HEK293 (cell line): ENCODE measurements at regions not wholly inside any gene's neighbourhood (a gene's known extent, or its start where the extent isn't known, plus 50 kb on each side); places are given as distances from the start of the nearest gene placed in this dataset.

Experiments
- CTCF ChIA-PET: fragments of 350-600 bp; formaldehyde crosslinking; extraction: SDS; loops from one replicate; lab custom pipeline; 2021; ENCODE audit warnings: antibody characterized with exemption; lab: Yijun Ruan, JAX
- POLR2A ChIA-PET: fragments of 300-600 bp; formaldehyde crosslinking; extraction: SDS; loops from one replicate; lab custom pipeline; 2020; ENCODE audit warnings: antibody characterized with exemption, inconsistent platforms; lab: Yijun Ruan, JAX
- H3K27ac ChIP-seq: fragments of 200-500 bp; sonication (Bioruptor generic); 2 replicates; pipeline ENCODE4 v1.5.1; 2014; ENCODE audit warnings: low read depth, low read length, control low read depth, inconsistent platforms; ENCODE audit errors: extremely low read depth
- H3K36me3 ChIP-seq, 2 experiments: fragments of 200-500 bp in 1 of 2; sonication (Bioruptor generic) in 1 of 2; 1 replicate in 1 of 2; 2 replicates in 1 of 2; pipeline ENCODE4 v1.5.1; 2014 to 2017; ENCODE audit warnings: inconsistent platforms in 2 of 2, low read length in 2 of 2; ENCODE audit not compliant: control insufficient read depth in 2 of 2, insufficient read depth in 1 of 2
- H3K4me1 ChIP-seq: fragments of 200-500 bp; sonication (Bioruptor generic); 2 replicates; pipeline ENCODE4 v1.5.1; 2014; ENCODE audit warnings: mild to moderate bottlenecking, low read length, inconsistent platforms; ENCODE audit not compliant: control insufficient read depth, insufficient read depth
- H3K4me3 ChIP-seq: 2 replicates; pipeline ENCODE4 v1.5.1; 2011; ENCODE audit warnings: low read depth, mild to moderate bottlenecking, control low read depth, low read length, moderate library complexity
- H3K9me3 ChIP-seq: fragments of 200-500 bp; sonication (Bioruptor generic); 2 replicates; pipeline ENCODE4 v1.5.1; 2014; ENCODE audit warnings: low read depth, low read length, inconsistent platforms; ENCODE audit not compliant: control insufficient read depth, insufficient read depth
- GFI1B ChIP-seq: fragments of 450-650 bp; formaldehyde crosslinking; IDR thresholded peaks from 2 replicates; pipeline ENCODE4 v1.5.1; 2016; ENCODE audit warnings: missing biosample characterization, missing genetic modification characterization
- ZBTB49 ChIP-seq: fragments of 450-650 bp; formaldehyde crosslinking; IDR thresholded peaks from 2 replicates; pipeline ENCODE4 v1.5.1; 2016; ENCODE audit warnings: missing biosample characterization, missing genetic modification characterization, low read depth
- ZBTB7A ChIP-seq: fragments of 450-650 bp; formaldehyde crosslinking; IDR thresholded peaks from 2 replicates; pipeline ENCODE4 v1.5.1; 2016; ENCODE audit warnings: low read depth, missing biosample characterization, missing genetic modification characterization
- ZNF146 ChIP-seq: fragments of 450-650 bp; formaldehyde crosslinking; IDR thresholded peaks from 2 replicates; pipeline ENCODE4 v1.5.1; 2016; ENCODE audit warnings: missing biosample characterization, missing genetic modification characterization
- ZNF155 ChIP-seq: fragments of 450-650 bp; formaldehyde crosslinking; IDR thresholded peaks from 2 replicates; pipeline ENCODE4 v1.5.1; 2016; ENCODE audit warnings: missing biosample characterization, missing genetic modification characterization
- ZNF16 ChIP-seq: fragments of 450-650 bp; formaldehyde crosslinking; IDR thresholded peaks from 2 replicates; pipeline ENCODE4 v1.5.1; 2016; ENCODE audit warnings: low read depth, missing biosample characterization, missing genetic modification characterization
- ZNF2 ChIP-seq: fragments of 450-650 bp; formaldehyde crosslinking; IDR thresholded peaks from 2 replicates; pipeline ENCODE4 v1.5.1; 2016; ENCODE audit warnings: missing biosample characterization, missing genetic modification characterization
- ZNF202 ChIP-seq: fragments of 450-650 bp; formaldehyde crosslinking; IDR thresholded peaks from 2 replicates; pipeline ENCODE4 v1.5.1; 2016; ENCODE audit warnings: missing biosample characterization, missing genetic modification characterization, borderline replicate concordance
- ZNF211 ChIP-seq: fragments of 450-650 bp; formaldehyde crosslinking; IDR thresholded peaks from 2 replicates; pipeline ENCODE4 v1.5.1; 2016; ENCODE audit warnings: low read depth, missing biosample characterization, missing genetic modification characterization
- ZNF266 ChIP-seq: fragments of 450-650 bp; formaldehyde crosslinking; IDR thresholded peaks from 2 replicates; pipeline ENCODE4 v1.5.1; 2016; ENCODE audit warnings: missing biosample characterization, missing genetic modification characterization, low read depth
- ZNF292 ChIP-seq: fragments of 450-650 bp; formaldehyde crosslinking; IDR thresholded peaks from 2 replicates; pipeline ENCODE4 v1.5.1; 2016; ENCODE audit warnings: low read depth, missing biosample characterization, missing genetic modification characterization, borderline replicate concordance
- ZNF311 ChIP-seq: fragments of 450-650 bp; formaldehyde crosslinking; IDR thresholded peaks from 2 replicates; pipeline ENCODE4 v1.5.1; 2017; ENCODE audit warnings: missing biosample characterization, missing genetic modification characterization, borderline replicate concordance
- ZNF416 ChIP-seq: fragments of 450-650 bp; formaldehyde crosslinking; IDR thresholded peaks from 2 replicates; pipeline ENCODE4 v1.5.1; 2016; ENCODE audit warnings: missing biosample characterization, missing genetic modification characterization
- ZNF510 ChIP-seq: fragments of 450-650 bp; formaldehyde crosslinking; IDR thresholded peaks from 2 replicates; pipeline ENCODE4 v1.5.1; 2018; ENCODE audit warnings: mild to moderate bottlenecking, missing genetic modification characterization, missing biosample characterization; ENCODE audit not compliant: insufficient replicate concordance
- ZNF514 ChIP-seq: fragments of 450-650 bp; formaldehyde crosslinking; IDR thresholded peaks from 2 replicates; pipeline ENCODE4 v1.5.1; 2016; ENCODE audit warnings: missing biosample characterization, missing genetic modification characterization
- ZNF530 ChIP-seq: fragments of 450-650 bp; formaldehyde crosslinking; IDR thresholded peaks from 2 replicates; pipeline ENCODE4 v1.5.1; 2016; ENCODE audit warnings: low read depth, missing biosample characterization, missing genetic modification characterization
- ZNF549 ChIP-seq: fragments of 450-650 bp; IDR thresholded peaks from 2 replicates; pipeline ENCODE4 v1.5.1; 2018; ENCODE audit warnings: missing biosample characterization, missing genetic modification characterization, mild to moderate bottlenecking, inconsistent platforms, moderate library complexity
- ZNF792 ChIP-seq: fragments of 450-650 bp; formaldehyde crosslinking; IDR thresholded peaks from 2 replicates; pipeline ENCODE4 v1.5.1; 2016; ENCODE audit warnings: missing biosample characterization, missing genetic modification characterization
- TF ChIP-seq, protein P1 (sequence below): fragments of 450-650 bp; formaldehyde crosslinking; IDR thresholded peaks from 2 replicates; pipeline ENCODE4 v1.5.1; 2016; ENCODE audit warnings: missing biosample characterization, missing genetic modification characterization, borderline replicate concordance
- TF ChIP-seq, protein P2 (sequence below): fragments of 450-650 bp; formaldehyde crosslinking; IDR thresholded peaks from 2 replicates; pipeline ENCODE4 v1.5.1; 2016; ENCODE audit warnings: missing biosample characterization, missing genetic modification characterization

GRCh38 chr2:211181626-211182025 lies 625.2 kb downstream of the CPS1 start (continued):
- TF ChIP-seq, protein P1, sequence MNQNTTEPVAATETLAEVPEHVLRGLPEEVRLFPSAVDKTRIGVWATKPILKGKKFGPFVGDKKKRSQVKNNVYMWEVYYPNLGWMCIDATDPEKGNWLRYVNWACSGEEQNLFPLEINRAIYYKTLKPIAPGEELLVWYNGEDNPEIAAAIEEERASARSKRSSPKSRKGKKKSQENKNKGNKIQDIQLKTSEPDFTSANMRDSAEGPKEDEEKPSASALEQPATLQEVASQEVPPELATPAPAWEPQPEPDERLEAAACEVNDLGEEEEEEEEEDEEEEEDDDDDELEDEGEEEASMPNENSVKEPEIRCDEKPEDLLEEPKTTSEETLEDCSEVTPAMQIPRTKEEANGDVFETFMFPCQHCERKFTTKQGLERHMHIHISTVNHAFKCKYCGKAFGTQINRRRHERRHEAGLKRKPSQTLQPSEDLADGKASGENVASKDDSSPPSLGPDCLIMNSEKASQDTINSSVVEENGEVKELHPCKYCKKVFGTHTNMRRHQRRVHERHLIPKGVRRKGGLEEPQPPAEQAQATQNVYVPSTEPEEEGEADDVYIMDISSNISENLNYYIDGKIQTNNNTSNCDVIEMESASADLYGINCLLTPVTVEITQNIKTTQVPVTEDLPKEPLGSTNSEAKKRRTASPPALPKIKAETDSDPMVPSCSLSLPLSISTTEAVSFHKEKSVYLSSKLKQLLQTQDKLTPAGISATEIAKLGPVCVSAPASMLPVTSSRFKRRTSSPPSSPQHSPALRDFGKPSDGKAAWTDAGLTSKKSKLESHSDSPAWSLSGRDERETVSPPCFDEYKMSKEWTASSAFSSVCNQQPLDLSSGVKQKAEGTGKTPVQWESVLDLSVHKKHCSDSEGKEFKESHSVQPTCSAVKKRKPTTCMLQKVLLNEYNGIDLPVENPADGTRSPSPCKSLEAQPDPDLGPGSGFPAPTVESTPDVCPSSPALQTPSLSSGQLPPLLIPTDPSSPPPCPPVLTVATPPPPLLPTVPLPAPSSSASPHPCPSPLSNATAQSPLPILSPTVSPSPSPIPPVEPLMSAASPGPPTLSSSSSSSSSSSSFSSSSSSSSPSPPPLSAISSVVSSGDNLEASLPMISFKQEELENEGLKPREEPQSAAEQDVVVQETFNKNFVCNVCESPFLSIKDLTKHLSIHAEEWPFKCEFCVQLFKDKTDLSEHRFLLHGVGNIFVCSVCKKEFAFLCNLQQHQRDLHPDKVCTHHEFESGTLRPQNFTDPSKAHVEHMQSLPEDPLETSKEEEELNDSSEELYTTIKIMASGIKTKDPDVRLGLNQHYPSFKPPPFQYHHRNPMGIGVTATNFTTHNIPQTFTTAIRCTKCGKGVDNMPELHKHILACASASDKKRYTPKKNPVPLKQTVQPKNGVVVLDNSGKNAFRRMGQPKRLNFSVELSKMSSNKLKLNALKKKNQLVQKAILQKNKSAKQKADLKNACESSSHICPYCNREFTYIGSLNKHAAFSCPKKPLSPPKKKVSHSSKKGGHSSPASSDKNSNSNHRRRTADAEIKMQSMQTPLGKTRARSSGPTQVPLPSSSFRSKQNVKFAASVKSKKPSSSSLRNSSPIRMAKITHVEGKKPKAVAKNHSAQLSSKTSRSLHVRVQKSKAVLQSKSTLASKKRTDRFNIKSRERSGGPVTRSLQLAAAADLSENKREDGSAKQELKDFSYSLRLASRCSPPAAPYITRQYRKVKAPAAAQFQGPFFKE (tag by site-specific recombination), result no peak
- TF ChIP-seq ZNF292 (tag by site-specific recombination), result no peak
- no peak for TF ChIP-seq GFI1B (tag by site-specific recombination)
- no peak for TF ChIP-seq ZNF266
- no peak for TF ChIP-seq ZNF2 (tag by site-specific recombination)
- no peak for TF ChIP-seq ZNF311 (tag by site-specific recombination)
- TF ChIP-seq ZBTB7A, result no peak
- no peak for TF ChIP-seq ZNF510 (tag by site-specific recombination)
- TF ChIP-seq ZBTB49 (tag by site-specific recombination), result no peak
- TF ChIP-seq, protein P2, sequence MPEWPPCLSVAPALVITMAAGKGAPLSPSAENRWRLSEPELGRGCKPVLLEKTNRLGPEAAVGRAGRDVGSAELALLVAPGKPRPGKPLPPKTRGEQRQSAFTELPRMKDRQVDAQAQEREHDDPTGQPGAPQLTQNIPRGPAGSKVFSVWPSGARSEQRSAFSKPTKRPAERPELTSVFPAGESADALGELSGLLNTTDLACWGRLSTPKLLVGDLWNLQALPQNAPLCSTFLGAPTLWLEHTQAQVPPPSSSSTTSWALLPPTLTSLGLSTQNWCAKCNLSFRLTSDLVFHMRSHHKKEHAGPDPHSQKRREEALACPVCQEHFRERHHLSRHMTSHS (tag by site-specific recombination), result no peak
- no peak for TF ChIP-seq ZNF514 (tag by site-specific recombination)
- no peak for TF ChIP-seq ZNF549 (tag by site-specific recombination)
- no peak for TF ChIP-seq ZNF202 (tag by site-specific recombination)

DNA sequence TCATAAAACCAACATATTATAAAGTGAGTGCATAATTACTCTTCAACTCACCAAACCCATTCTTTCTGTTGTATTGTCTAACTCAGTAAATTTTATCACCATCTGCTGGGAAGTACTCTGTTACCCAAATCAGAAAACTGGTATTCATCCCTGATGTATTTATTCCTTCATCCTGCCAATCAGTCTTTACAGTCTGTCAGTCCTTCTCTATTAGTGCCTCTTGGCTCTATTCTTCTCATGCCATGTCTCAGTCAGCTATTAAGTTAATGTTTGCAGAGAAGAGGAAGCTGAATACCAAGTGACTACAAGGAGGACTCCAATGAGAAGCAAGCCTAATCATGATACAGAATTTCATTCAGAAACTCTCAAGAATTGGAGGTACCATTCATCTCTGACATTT lies 631.2 kb downstream of the CPS1 start:
- ChIA-PET CTCF (no interaction called here), POLR2A (no interaction called here)
- TF ChIP-seq ZNF416, result no peak
- no peak for TF ChIP-seq ZNF16 (tag by site-specific recombination)
- TF ChIP-seq ZNF530 (tag by site-specific recombination), result no peak
- no peak for TF ChIP-seq ZNF155 (tag by site-specific recombination)
- TF ChIP-seq ZNF2 (tag by site-specific recombination), result no peak
- no peak for TF ChIP-seq ZNF146 (tag by site-specific recombination)
- no peak for TF ChIP-seq ZNF211 (tag by site-specific recombination)
- TF ChIP-seq ZNF792 (tag by site-specific recombination), result no peak
- Histone ChIP-seq H3K4me1 (no peaks in the 10 kb centered on the region), H3K36me3 (no peaks in the 10 kb centered on the region), H3K9me3 (no peaks in the 10 kb centered on the region), H3K4me3 (no peak overlapping the region), H3K27ac (no peak overlapping the region)
